Psoas muscle (tissue), 7 donors: ENCODE measurements at regions not wholly inside any gene's neighbourhood (a gene's known extent, or its start where the extent isn't known, plus 50 kb on each side); places are given as distances from the start of the nearest gene placed in this dataset.

Experiments
- ATAC-seq, 4 donors: fragments of 200-7000 bp; cut with Tn5 transposase; one replicate each; pipeline ENCODE4 v1.9.1; 2020; ENCODE audit warnings: moderate library complexity in 3 of 4, mild to moderate bottlenecking in 2 of 4
- DNase-seq, 2 donors: peaks; one replicate each; pipeline ENCODE4 v3.0.0-alpha.2; 2020
- H3K27ac ChIP-seq: fragments of 200-600 bp; one replicate; pipeline ENCODE4 v1.8.0; 2022
- H3K27me3 ChIP-seq, 3 donors: fragments of 200-600 bp in 1 of 3; one replicate each; pipeline versions ENCODE4 v1.6.1 to v1.8.0; 2013 to 2022; ENCODE audit warnings: low read length in 2 of 3, mild to moderate bottlenecking in 2 of 3, moderate library complexity in 1 of 3; ENCODE audit not compliant: insufficient read depth in 3 of 3
- H3K36me3 ChIP-seq, 2 donors: fragments of 200-600 bp in 1 of 2; one replicate each; pipeline versions ENCODE4 v1.6.1 to v1.8.0; 2013 to 2022; ENCODE audit warnings: low read depth in 1 of 2, mild to moderate bottlenecking in 1 of 2, moderate library complexity in 1 of 2; ENCODE audit not compliant: insufficient read depth in 1 of 2
- H3K4me1 ChIP-seq: fragments of 200-600 bp; one replicate; pipeline ENCODE4 v1.8.0; 2022
- H3K4me3 ChIP-seq: fragments of 200-600 bp; one replicate; pipeline ENCODE4 v1.8.0; 2022; ENCODE audit warnings: mild to moderate bottlenecking
- H3K9me3 ChIP-seq: fragments of 200-600 bp; one replicate; pipeline ENCODE4 v1.8.0; 2022
- WGBS, 3 donors: extraction: QIAGEN DNeasy Blood & Tissue Kit; methylation state at CpG; one replicate each; pipeline versions ENCODE4 v1.1.6 to v1.1.7; 2013; 5-methylcytosine and 5-hydroxymethylcytosine counted together
- intact Hi-C, 2 donors: fragments of 100-400 bp; cut with DNase I; formaldehyde crosslinking; loops; one replicate each; pipeline versions ENCODE4 v1.11.0 to v1.14.2; 2022
- TF ChIP-seq, protein P1 (sequence below): fragments of 200-600 bp; IDR thresholded peaks from one replicate; pipeline ENCODE4 v1.8.0; 2022; ENCODE audit warnings: antibody characterized with exemption
- donor health status: healthy with polysubstance abuse.
- donor health status: DM: no; HTN: no; CAD: no; lungs with moderate emphysema.
- donor health status: Bipolar disorder and iron deficiency.
- donor health status: healthy.
- donor health status: DM: yes; HTN: yes; CAD: no.
- donor health status: DM: no; HTN: no; CAD: no.
- donor health status: DM: yes; HTN: yes; CAD: no.

DNA sequence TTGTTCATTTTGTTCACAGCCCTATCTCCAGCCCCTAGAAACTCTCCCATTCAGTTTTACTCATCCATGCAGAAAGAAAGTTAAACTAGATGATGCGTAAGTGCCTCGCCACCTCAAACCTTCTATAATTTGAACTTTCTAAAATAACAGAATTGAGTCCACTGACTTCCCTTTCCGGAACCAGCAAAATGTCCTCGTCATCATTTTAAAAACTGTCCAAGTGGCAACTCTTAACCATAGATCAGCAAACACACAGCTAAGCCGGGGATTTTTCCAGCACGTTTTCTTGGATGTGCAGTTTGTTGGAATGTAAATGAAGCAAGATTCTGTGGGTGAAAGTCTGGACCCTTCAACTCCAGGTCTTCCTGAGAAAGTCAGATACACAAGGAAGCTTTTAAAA lies 369.7 kb upstream of the ERCC4 start:
- TF ChIP-seq, protein P1, sequence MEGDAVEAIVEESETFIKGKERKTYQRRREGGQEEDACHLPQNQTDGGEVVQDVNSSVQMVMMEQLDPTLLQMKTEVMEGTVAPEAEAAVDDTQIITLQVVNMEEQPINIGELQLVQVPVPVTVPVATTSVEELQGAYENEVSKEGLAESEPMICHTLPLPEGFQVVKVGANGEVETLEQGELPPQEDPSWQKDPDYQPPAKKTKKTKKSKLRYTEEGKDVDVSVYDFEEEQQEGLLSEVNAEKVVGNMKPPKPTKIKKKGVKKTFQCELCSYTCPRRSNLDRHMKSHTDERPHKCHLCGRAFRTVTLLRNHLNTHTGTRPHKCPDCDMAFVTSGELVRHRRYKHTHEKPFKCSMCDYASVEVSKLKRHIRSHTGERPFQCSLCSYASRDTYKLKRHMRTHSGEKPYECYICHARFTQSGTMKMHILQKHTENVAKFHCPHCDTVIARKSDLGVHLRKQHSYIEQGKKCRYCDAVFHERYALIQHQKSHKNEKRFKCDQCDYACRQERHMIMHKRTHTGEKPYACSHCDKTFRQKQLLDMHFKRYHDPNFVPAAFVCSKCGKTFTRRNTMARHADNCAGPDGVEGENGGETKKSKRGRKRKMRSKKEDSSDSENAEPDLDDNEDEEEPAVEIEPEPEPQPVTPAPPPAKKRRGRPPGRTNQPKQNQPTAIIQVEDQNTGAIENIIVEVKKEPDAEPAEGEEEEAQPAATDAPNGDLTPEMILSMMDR = no peak
- intact Hi-C loops = loop anchor here in 1 of 2 donors (2.0 kb wide), 1 partner anchor 63 kb away; no protein-coding TSS in a partner anchor
- no peak for DNase-seq
- Histone ChIP-seq H3K27me3 (no peaks in the 10 kb centered on the region), H3K27ac (no peak overlapping the region), H3K4me3 (no peak overlapping the region), H3K36me3 (no peaks in the 10 kb centered on the region), H3K4me1 (no peaks in the 10 kb centered on the region), H3K9me3 (no peaks in the 10 kb centered on the region)
- ATAC-seq = no peak
- WGBS, 3 donors = 72 to 83% (median 77%) methylated on average over 6 of the region's 6 CpGs

DNA sequence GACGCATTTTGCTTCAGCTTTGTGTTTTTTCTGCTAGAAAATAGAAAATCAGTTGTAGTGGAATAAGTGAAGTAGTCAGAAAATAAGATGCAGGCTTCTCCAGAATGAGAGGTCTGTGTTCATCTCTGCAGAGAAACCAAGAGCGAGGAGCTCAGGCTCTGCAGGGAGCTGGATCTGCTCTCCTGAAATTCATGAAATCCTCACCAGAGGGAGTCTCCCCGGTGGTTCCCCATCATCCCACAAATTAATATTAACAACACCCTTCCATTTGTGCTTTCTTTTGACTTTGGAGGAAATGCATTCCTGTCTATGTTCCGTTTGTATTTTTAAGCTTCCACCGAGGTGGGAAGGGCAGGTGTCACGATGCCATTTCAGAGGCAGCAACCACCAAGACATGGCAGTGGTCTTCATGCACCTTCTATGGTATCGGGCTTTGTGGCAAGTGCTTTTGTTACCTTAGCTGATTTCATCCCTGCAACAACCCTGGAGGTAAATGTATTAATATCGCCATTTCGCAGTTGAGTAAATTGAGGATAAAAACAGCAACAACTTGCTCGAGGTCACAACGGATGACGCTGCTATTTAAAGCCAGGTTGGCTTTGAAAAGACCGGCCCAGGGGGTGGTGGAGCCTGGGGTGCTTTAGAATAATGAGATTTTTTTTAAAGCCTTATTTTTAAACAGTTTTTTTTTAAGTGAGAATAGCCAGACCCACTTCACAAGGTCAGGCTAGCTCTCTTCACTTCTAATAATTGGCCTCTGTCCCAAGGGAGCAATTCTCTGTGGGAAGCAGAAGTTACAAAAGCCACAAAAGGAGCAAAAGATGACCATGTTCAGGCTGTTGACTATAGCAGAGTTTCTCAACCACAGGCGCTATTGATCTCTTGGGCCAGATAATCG lies 367.6 kb upstream of the ERCC4 start:
- intact Hi-C loops = no loop called here
- Histone ChIP-seq H3K4me3 (no peak overlapping the region), H3K27me3 (no peaks in the 10 kb centered on the region), H3K4me1 (no peaks in the 10 kb centered on the region), H3K9me3 (no peaks in the 10 kb centered on the region), H3K27ac (no peak overlapping the region), H3K36me3 (no peaks in the 10 kb centered on the region)
- DNase-seq (no peak), ATAC-seq (no peak)
- TF ChIP-seq, protein P1 = no peak
- WGBS, 3 donors = 73 to 78% (median 74%) methylated on average over 15 of the region's 15 CpGs

DNA sequence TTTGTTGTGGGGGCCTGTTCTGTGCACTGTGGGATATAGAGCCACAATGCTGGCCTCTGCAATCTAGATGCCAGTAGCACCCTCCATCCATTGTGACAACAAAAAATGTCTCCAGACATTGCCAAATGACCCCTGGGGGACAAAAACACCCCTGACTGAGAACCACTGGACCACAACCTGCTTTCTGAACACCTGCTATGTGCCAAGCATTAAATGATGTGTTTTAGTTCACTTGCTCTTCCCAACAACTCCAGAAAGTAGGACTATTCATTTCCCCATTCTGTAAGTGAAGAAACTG lies 367.0 kb upstream of the ERCC4 start:
- no peak for DNase-seq
- Histone ChIP-seq H3K4me1 (no peaks in the 10 kb centered on the region), H3K9me3 (no peaks in the 10 kb centered on the region), H3K36me3 (no peaks in the 10 kb centered on the region), H3K27ac (no peak overlapping the region), H3K4me3 (no peak overlapping the region), H3K27me3 (no peaks in the 10 kb centered on the region)
- intact Hi-C loops = no loop called here
- no peak for ATAC-seq
- TF ChIP-seq, protein P1 = no peak

DNA sequence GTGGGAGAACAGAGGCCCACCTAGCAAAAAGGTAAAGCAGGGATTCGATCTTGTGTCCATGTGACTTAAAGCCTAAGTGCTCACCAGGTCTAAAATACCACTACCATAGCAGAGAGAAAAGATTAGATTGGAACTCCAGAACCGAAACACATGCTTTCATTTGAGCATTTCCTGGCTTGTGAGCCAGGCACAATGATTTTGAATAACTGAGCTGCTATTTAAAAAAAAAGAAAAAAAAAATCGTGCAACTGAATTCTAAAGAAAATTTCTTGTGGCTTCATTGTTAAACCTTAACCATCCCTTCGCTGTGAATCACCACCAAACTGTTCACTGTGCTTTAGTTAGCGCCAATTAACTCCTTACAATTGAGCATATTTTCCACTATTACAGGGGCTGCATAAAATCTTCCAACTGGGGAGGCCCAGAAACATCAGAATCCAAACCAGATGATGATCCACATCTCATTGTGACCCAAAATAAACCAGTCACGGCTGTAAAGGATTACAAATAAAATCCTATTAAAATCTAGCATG lies 366.4 kb upstream of the ERCC4 start:
- H3K36me3 ChIP-seq = no peaks in the 10 kb centered on the region
- ATAC-seq (no peak), DNase-seq (no peak)
- no peaks in the 10 kb centered on the region for H3K4me1 ChIP-seq
- H3K27me3 ChIP-seq = no peaks in the 10 kb centered on the region
- 53 to 61% (median 57%) methylated on average over 6 of the region's 6 CpGs for WGBS, 3 donors
- TF ChIP-seq, protein P1 = no peak
- H3K27ac ChIP-seq = no peak overlapping the region
- intact Hi-C loops = no loop called here
- no peak overlapping the region for H3K4me3 ChIP-seq
- no peaks in the 10 kb centered on the region for H3K9me3 ChIP-seq

DNA sequence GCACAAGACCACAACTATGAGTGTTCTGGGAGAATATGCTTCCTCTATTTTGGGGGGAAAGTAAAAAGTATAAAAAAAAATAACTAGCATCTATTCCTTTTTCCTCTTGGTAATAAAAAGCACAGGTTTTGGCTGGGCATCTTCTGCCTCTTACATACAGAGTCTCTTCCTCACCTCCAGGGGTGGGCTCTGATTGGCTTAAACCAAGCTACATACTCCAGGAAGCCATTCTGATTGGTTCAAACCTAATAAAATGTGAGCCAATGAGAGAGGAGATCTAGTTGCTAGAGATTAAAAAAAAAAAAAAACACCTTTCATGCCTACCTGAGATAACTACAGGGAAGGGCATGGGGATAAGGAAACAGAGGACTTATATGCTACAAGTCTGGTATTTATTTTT lies 365.9 kb upstream of the ERCC4 start:
- no peaks in the 10 kb centered on the region for H3K36me3 ChIP-seq
- no peaks in the 10 kb centered on the region for H3K27me3 ChIP-seq
- no peaks in the 10 kb centered on the region for H3K9me3 ChIP-seq
- H3K4me3 ChIP-seq = no peak overlapping the region
- TF ChIP-seq, protein P1 = no peak
- H3K27ac ChIP-seq = no peak overlapping the region
- intact Hi-C loops = no loop called here
- DNase-seq = no peak
- H3K4me1 ChIP-seq = no peaks in the 10 kb centered on the region
- no peak for ATAC-seq
